ENCODE measurements at regions not wholly inside any gene's neighbourhood (a gene's known extent, or its start where the extent isn't known, plus 50 kb on each side); places are given as distances from the start of the nearest gene placed in this dataset.

DNA sequence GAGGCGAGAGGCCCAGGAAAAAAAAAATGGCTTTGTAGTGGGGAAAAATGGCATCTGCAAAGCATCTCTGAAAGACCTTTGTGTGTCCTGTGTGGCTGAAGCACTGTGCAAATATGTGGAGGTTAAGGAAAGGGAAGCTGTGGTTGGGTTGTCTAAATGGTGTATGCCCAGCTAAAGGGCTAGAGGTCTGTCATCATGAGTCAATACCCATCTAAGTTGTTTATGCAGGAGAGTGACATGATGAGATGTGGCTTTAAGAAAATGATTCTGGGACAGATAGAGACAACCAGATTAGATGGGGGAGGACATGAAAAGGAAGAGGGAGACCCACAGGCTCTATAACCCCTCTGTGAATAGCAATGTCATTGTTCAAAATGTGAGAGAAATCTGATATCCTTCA lies 280.7 kb downstream of the MFSD1 start:
- H3K27ac Mint-ChIP-seq, result no peak overlapping the region
- H3K4me1 Mint-ChIP-seq (ENCODE audit: low read depth), result no peaks in the 10 kb centered on the region
- H3K36me3 Mint-ChIP-seq (ENCODE audit: low read depth), result no peaks in the 10 kb centered on the region
- H3K27me3 Mint-ChIP-seq (ENCODE audit: low read depth), result no peaks in the 10 kb centered on the region
- H3K9me3 Mint-ChIP-seq, result no peaks in the 10 kb centered on the region
- no peak overlapping the region for H3K4me3 Mint-ChIP-seq

GRCh38 chr3:159091936-159092335 lies 290.1 kb downstream of the MFSD1 start:
- H3K4me1 Mint-ChIP-seq (ENCODE audit: low read depth), result no peaks in the 10 kb centered on the region
- no peak overlapping the region for H3K27ac Mint-ChIP-seq
- H3K36me3 Mint-ChIP-seq (ENCODE audit: low read depth), result no peaks in the 10 kb centered on the region
- peaks cover 3% of the 10 kb centered on the region for H3K9me3 Mint-ChIP-seq
- no peaks in the 10 kb centered on the region for H3K27me3 Mint-ChIP-seq (ENCODE audit: low read depth)
- no peak overlapping the region for H3K4me3 Mint-ChIP-seq

DNA sequence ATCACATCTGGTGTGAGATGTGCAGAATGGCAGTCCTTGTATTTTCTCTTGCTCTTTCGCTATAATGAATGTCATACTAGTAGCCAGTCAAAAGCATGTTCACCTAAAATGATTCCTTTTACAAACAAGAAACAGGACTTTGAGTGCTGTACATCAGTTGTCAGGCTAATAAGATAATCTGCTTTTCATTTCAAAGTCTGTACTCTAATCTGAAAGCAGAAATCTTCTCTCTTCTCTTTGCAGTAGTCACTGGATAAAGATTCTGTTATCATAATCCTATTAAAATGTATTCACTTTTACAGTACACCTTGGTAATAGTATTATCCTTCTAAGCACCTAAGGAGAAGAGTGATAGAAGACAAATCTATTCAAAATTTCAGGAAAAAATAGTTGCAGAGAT lies 300.1 kb downstream of the MFSD1 start:
- H3K4me3 Mint-ChIP-seq, result no peak overlapping the region
- H3K27me3 Mint-ChIP-seq (ENCODE audit: low read depth), result no peaks in the 10 kb centered on the region
- H3K4me1 Mint-ChIP-seq (ENCODE audit: low read depth), result no peaks in the 10 kb centered on the region
- no peaks in the 10 kb centered on the region for H3K36me3 Mint-ChIP-seq (ENCODE audit: low read depth)
- H3K9me3 Mint-ChIP-seq, result peaks cover 10% of the 10 kb centered on the region
- H3K27ac Mint-ChIP-seq, result no peak overlapping the region

DNA sequence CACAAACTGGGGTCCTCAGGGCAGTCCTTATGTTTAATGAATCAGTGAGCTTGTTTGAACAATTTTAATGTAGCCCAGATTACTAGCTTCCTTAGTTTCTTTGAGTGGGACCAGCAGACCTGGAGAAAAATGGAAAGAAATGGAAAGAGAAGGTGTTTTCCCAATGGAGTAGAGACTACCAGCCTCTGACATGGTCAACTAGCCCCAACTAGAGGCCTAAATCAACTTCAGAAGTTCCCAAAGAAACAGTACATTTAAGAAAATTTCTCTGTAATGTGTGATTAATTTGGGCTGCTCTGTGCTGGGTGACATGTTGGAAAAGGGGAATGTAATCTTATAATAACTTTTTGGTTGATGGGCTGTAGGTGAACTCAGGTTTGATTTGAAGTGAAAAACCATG lies 310.9 kb downstream of the MFSD1 start:
- no peaks in the 10 kb centered on the region for H3K36me3 Mint-ChIP-seq (ENCODE audit: low read depth)
- no peak overlapping the region for H3K4me3 Mint-ChIP-seq
- no peak overlapping the region for H3K27ac Mint-ChIP-seq
- H3K9me3 Mint-ChIP-seq, result no peaks in the 10 kb centered on the region
- H3K27me3 Mint-ChIP-seq (ENCODE audit: low read depth), result no peaks in the 10 kb centered on the region
- no peaks in the 10 kb centered on the region for H3K4me1 Mint-ChIP-seq (ENCODE audit: low read depth)

DNA sequence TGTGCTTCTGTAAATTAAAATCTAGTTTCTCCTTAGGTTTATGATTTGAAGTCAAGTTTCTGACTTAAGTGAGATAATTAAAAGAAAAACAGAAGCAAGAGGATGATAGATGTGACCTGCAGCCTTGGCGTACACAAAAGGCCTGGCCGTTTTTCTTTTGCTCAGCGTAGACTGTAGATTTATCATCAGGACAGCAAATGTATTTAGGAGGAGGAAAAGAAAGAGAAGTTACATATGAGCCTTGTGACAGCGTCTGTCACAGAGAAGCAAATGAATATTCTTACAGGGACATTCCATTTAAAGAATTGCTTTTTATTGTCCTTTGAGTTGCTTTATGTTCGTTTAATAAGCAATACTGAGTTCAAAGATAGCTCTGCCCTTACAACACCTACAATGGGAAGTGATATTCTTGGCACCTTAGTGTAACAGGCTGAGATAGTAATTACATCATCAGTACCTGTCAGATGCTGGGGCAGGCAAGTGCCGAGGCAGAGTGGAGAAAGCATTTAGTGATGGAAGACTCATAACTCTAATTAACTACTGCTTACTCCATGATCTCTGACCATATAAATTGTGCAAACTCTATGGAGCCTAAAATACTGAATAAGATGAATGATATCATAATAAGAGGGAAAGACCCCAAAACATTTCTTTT lies 311.5 kb downstream of the MFSD1 start:
- no peaks in the 10 kb centered on the region for H3K9me3 Mint-ChIP-seq
- H3K27me3 Mint-ChIP-seq (ENCODE audit: low read depth), result no peaks in the 10 kb centered on the region
- no peaks in the 10 kb centered on the region for H3K36me3 Mint-ChIP-seq (ENCODE audit: low read depth)
- H3K4me1 Mint-ChIP-seq (ENCODE audit: low read depth), result no peaks in the 10 kb centered on the region
- no peak overlapping the region for H3K4me3 Mint-ChIP-seq
- H3K27ac Mint-ChIP-seq, result no peak overlapping the region

GRCh38 chr3:159114582-159114981 lies 312.7 kb downstream of the MFSD1 start:
- Mint-ChIP-seq H3K27ac (no peak overlapping the region), H3K4me1 (ENCODE audit: low read depth) (no peaks in the 10 kb centered on the region), H3K9me3 (no peaks in the 10 kb centered on the region), H3K27me3 (ENCODE audit: low read depth) (no peaks in the 10 kb centered on the region), H3K4me3 (no peak overlapping the region), H3K36me3 (ENCODE audit: low read depth) (no peaks in the 10 kb centered on the region)

DNA sequence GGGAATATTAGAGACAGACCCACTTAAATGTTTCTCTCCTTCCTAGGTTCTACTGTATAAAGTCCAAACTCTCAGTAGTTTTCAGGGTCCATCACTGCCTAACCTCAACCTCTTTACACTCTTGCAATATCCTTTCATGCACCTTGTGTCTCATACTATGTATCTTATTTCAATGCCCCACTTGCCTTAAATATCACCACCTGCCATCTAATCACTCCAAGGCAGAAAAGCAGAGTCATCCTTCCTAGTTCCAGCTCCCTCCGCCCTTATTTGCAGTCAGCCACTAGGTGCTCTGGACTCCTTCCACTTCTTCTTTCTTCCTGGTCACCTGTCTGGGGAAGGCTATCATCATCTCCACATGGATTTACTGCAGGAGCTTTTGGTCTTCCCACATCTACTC lies 322.0 kb downstream of the MFSD1 start:
- Mint-ChIP-seq H3K27me3 (ENCODE audit: low read depth) (no peaks in the 10 kb centered on the region), H3K9me3 (no peaks in the 10 kb centered on the region), H3K27ac (no peak overlapping the region), H3K4me3 (no peak overlapping the region), H3K36me3 (ENCODE audit: low read depth) (no peaks in the 10 kb centered on the region), H3K4me1 (ENCODE audit: low read depth) (no peaks in the 10 kb centered on the region)

- H3K27ac Mint-ChIP-seq, result no peak overlapping the region
- H3K4me1 Mint-ChIP-seq (ENCODE audit: low read depth), result no peaks in the 10 kb centered on the region
- no peaks in the 10 kb centered on the region for H3K36me3 Mint-ChIP-seq (ENCODE audit: low read depth)
- H3K27me3 Mint-ChIP-seq (ENCODE audit: low read depth), result no peaks in the 10 kb centered on the region
- H3K4me3 Mint-ChIP-seq, result no peak overlapping the region
- no peaks in the 10 kb centered on the region for H3K9me3 Mint-ChIP-seq
These were observed 324.6 kb downstream of the MFSD1 start for GRCh38 chr3:159126261-159127020.

DNA sequence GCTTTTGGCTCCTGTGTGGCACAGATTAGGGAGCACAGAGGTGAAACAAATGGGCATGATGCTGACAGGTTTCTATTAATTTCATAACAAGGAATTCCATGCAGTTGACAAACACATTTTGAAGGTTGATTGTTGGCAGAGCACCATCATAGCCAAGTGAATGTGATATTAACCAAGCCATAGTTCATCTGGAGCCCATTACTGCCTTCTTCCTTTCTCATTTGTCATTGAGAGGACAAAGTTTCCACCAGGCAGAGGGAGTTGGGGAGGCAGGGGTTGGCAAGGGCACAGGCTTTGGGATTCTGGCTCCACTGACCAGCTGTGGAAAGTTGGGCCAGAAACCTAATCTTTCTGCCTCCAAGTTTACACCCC lies 325.2 kb downstream of the MFSD1 start:
- H3K36me3 Mint-ChIP-seq (ENCODE audit: low read depth), result no peaks in the 10 kb centered on the region

GRCh38 chr3:159128628-159129027 lies 326.8 kb downstream of the MFSD1 start:
- no peaks in the 10 kb centered on the region for H3K4me1 Mint-ChIP-seq (ENCODE audit: low read depth)
- H3K9me3 Mint-ChIP-seq, result no peaks in the 10 kb centered on the region
- H3K36me3 Mint-ChIP-seq (ENCODE audit: low read depth), result no peaks in the 10 kb centered on the region
- no peak overlapping the region for H3K27ac Mint-ChIP-seq
- no peak overlapping the region for H3K4me3 Mint-ChIP-seq
- no peaks in the 10 kb centered on the region for H3K27me3 Mint-ChIP-seq (ENCODE audit: low read depth)

More for the DNA sequence above, 325.2 kb downstream of the MFSD1 start:
- Mint-ChIP-seq H3K27ac (no peak overlapping the region), H3K27me3 (ENCODE audit: low read depth) (no peaks in the 10 kb centered on the region), H3K4me3 (no peak overlapping the region), H3K9me3 (no peaks in the 10 kb centered on the region), H3K4me1 (ENCODE audit: low read depth) (no peaks in the 10 kb centered on the region)

GRCh38 chr3:159130108-159130507 lies 328.3 kb downstream of the MFSD1 start:
- H3K4me1 Mint-ChIP-seq (ENCODE audit: low read depth), result no peaks in the 10 kb centered on the region
- H3K27me3 Mint-ChIP-seq (ENCODE audit: low read depth), result no peaks in the 10 kb centered on the region
- no peak overlapping the region for H3K4me3 Mint-ChIP-seq

DNA sequence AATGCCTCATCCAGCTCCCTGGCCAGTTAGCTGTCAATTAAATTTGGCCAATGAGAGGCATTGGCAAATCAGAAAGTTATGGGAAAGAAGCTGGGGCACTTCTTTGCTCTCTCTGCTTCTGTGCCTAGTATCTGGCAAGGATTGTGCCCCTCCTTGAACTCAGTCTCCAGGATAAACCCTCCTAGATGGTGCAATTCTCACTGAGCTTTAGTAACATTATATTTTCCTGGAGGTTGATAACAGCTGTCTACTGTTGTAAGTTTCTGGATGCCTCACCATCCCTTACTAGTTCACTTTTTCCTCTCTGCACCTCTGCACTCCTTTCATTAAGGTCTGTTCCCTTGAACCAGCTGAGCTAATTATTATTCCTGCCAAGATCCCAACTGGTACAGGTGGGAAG lies 329.5 kb downstream of the MFSD1 start:
- Mint-ChIP-seq H3K4me3 (no peak overlapping the region), H3K27me3 (ENCODE audit: low read depth) (no peaks in the 10 kb centered on the region), H3K4me1 (ENCODE audit: low read depth) (no peaks in the 10 kb centered on the region), H3K27ac (no peak overlapping the region), H3K36me3 (ENCODE audit: low read depth) (no peaks in the 10 kb centered on the region), H3K9me3 (no peaks in the 10 kb centered on the region)

More at GRCh38 chr3:159130108-159130507, 328.3 kb downstream of the MFSD1 start:
- no peaks in the 10 kb centered on the region for H3K9me3 Mint-ChIP-seq
- no peak overlapping the region for H3K27ac Mint-ChIP-seq
- H3K36me3 Mint-ChIP-seq (ENCODE audit: low read depth), result no peaks in the 10 kb centered on the region

- H3K27ac Mint-ChIP-seq, result no peak overlapping the region
- H3K27me3 Mint-ChIP-seq (ENCODE audit: low read depth), result no peaks in the 10 kb centered on the region
- H3K9me3 Mint-ChIP-seq, result no peaks in the 10 kb centered on the region
- H3K4me1 Mint-ChIP-seq (ENCODE audit: low read depth), result no peaks in the 10 kb centered on the region
- H3K36me3 Mint-ChIP-seq (ENCODE audit: low read depth), result no peaks in the 10 kb centered on the region
- H3K4me3 Mint-ChIP-seq, result no peak overlapping the region
These were observed 336.1 kb downstream of the MFSD1 start for GRCh38 chr3:159137949-159138348.

DNA sequence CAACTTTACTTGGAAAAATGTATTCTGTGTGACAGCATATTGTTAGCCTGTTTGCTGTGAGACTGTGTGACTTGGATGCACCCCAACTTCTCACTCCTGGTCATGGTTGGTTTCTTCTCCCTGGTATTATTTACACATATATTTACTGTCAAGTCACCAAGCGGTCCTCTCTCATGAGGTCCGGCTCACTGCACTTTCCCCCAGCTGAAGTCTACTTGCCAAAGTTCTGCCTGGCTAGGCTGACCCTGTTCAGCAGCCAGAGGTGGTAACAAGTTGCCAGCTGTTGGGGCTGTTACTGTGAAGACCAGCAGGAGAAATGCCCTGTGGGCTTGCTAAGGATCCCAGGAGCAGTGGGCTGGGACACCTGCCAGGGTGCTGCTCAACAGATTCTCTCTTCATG lies 337.5 kb downstream of the MFSD1 start:
- Mint-ChIP-seq H3K4me1 (ENCODE audit: low read depth) (no peaks in the 10 kb centered on the region), H3K9me3 (no peaks in the 10 kb centered on the region)

DNA sequence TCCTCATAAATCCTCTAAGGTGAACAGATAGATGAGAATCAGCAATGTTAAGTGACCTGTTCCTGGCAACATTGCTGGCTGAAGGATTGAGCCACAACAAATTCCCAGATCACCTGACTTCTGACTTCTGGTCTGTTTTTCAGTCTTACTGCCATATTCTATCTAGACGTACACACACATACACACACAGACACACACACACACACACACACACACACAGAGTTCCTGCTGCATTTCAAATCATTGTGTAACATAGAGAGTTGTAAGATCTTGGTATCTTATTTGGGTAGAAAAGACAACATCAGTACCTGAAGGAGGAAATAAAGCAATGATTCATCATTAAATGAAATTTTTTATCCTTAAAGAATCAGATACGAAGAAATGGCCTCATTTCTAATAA lies 342.6 kb downstream of the MFSD1 start:
- H3K9me3 Mint-ChIP-seq, result no peaks in the 10 kb centered on the region
- H3K36me3 Mint-ChIP-seq (ENCODE audit: low read depth), result no peaks in the 10 kb centered on the region
- H3K27me3 Mint-ChIP-seq (ENCODE audit: low read depth), result no peaks in the 10 kb centered on the region
- H3K4me3 Mint-ChIP-seq, result no peak overlapping the region
- H3K4me1 Mint-ChIP-seq (ENCODE audit: low read depth), result no peaks in the 10 kb centered on the region
- H3K27ac Mint-ChIP-seq, result no peak overlapping the region

More for the DNA sequence above, 337.5 kb downstream of the MFSD1 start:
- no peaks in the 10 kb centered on the region for H3K27me3 Mint-ChIP-seq (ENCODE audit: low read depth)
- no peak overlapping the region for H3K27ac Mint-ChIP-seq
- H3K36me3 Mint-ChIP-seq (ENCODE audit: low read depth), result no peaks in the 10 kb centered on the region
- no peak overlapping the region for H3K4me3 Mint-ChIP-seq

Data from T-helper 1 cell treated with Interleukin-12 subunit alpha and Interleukin-12 subunit beta and Interleukin-4 antibody, amounts not matched to agents 30 μg/mL and 1 μg/mL, for 36 hours (primary cell).